Testis (tissue), 2 donors: ENCODE measurements at regions not wholly inside any gene's neighbourhood (a gene's known extent, or its start where the extent isn't known, plus 50 kb on each side); places are given as distances from the start of the nearest gene placed in this dataset.

Experiments used
- DNase-seq: peaks from one replicate; pipeline ENCODE4 v3.0.0-alpha.2; 2019
- H3K27ac ChIP-seq, 2 donors: fragments of 200-600 bp; sonication (generic); one replicate each; pipeline ENCODE4 v1.5.1; 2019
- H3K27me3 ChIP-seq: fragments of 200-600 bp; sonication (generic); one replicate; pipeline ENCODE4 v1.5.1; 2019
- H3K36me3 ChIP-seq: fragments of 200-600 bp; sonication (generic); one replicate; pipeline ENCODE4 v1.5.1; 2017; ENCODE audit warnings: low read depth; ENCODE audit errors: missing control alignments
- H3K4me1 ChIP-seq: fragments of 200-600 bp; sonication (generic); one replicate; pipeline ENCODE4 v1.5.1; 2019
- H3K4me3 ChIP-seq, 2 donors: fragments of 200-600 bp; sonication (generic); one replicate each; pipeline ENCODE4 v1.5.1; 2017 to 2019
- H3K9me3 ChIP-seq: fragments of 200-600 bp; sonication (generic); one replicate; pipeline ENCODE4 v1.5.1; 2017
- POLR2A ChIP-seq: fragments of 450-650 bp; IDR thresholded peaks from one replicate; pipeline ENCODE4 v1.6.1; 2017; ENCODE audit warnings: antibody characterized with exemption, mild to moderate bottlenecking, moderate library complexity
- WGBS, 2 donors: methylation state at CpG; one replicate each; pipeline ENCODE4 v1.1.5; 2018; 5-methylcytosine and 5-hydroxymethylcytosine counted together
- intact Hi-C: fragments of 100-400 bp; cut with DNase I; formaldehyde crosslinking; loops from one replicate; pipeline ENCODE4 v1.15.1; 2023; ENCODE audit warnings: low total_unique reads
- TF ChIP-seq, protein P1 (sequence below), 3 experiments: fragments of 450-650 bp in 2 of 3; fragments of 200-600 bp in 1 of 3; sonication (generic) in 1 of 3; IDR thresholded peaks; one replicate each; pipeline ENCODE4 v1.5.1; 2016 to 2019; ENCODE audit warnings: antibody characterized with exemption in 3 of 3, mild to moderate bottlenecking in 2 of 3, moderate library complexity in 1 of 3

DNA sequence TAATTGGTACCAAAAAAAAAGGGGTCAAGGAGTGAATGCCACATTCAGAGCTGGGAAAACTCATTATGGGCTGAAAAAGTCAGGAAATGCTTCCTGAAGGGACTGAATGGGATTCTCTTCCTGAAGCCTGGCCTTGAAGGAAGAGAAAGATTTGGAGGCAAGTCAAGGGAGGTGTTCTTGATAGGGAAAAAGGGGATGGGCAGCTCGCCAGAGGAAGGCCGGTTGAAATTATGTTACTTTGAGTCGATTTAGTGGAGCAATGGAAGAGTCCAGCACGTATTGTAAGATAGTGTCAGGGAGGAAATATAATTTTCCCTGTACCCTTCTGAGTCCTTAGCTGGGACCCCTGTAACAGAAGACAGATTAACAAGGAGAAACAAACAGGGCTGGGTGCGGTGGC is 94.1 kb upstream of the CALM2 start:
- Histone ChIP-seq H3K4me3 (no peak overlapping the region), H3K27me3 (no peaks in the 10 kb centered on the region), H3K9me3 (no peaks in the 10 kb centered on the region), H3K36me3 (no peaks in the 10 kb centered on the region), H3K4me1 (peaks cover 35% of the 10 kb centered on the region), H3K27ac (peak overlapping the region in 1 of 2 donors; percentile 35)
- WGBS, 2 donors, result 38 to 39% methylated on average over 5 of the region's 5 CpGs
- TF ChIP-seq POLR2A, result no peak
- TF ChIP-seq, protein P1, sequence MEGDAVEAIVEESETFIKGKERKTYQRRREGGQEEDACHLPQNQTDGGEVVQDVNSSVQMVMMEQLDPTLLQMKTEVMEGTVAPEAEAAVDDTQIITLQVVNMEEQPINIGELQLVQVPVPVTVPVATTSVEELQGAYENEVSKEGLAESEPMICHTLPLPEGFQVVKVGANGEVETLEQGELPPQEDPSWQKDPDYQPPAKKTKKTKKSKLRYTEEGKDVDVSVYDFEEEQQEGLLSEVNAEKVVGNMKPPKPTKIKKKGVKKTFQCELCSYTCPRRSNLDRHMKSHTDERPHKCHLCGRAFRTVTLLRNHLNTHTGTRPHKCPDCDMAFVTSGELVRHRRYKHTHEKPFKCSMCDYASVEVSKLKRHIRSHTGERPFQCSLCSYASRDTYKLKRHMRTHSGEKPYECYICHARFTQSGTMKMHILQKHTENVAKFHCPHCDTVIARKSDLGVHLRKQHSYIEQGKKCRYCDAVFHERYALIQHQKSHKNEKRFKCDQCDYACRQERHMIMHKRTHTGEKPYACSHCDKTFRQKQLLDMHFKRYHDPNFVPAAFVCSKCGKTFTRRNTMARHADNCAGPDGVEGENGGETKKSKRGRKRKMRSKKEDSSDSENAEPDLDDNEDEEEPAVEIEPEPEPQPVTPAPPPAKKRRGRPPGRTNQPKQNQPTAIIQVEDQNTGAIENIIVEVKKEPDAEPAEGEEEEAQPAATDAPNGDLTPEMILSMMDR (IDR thresholded peaks at IDR 0.05), result no peak
- DNase-seq, result peak; percentile 95
- intact Hi-C loops, result no loop called here

DNA sequence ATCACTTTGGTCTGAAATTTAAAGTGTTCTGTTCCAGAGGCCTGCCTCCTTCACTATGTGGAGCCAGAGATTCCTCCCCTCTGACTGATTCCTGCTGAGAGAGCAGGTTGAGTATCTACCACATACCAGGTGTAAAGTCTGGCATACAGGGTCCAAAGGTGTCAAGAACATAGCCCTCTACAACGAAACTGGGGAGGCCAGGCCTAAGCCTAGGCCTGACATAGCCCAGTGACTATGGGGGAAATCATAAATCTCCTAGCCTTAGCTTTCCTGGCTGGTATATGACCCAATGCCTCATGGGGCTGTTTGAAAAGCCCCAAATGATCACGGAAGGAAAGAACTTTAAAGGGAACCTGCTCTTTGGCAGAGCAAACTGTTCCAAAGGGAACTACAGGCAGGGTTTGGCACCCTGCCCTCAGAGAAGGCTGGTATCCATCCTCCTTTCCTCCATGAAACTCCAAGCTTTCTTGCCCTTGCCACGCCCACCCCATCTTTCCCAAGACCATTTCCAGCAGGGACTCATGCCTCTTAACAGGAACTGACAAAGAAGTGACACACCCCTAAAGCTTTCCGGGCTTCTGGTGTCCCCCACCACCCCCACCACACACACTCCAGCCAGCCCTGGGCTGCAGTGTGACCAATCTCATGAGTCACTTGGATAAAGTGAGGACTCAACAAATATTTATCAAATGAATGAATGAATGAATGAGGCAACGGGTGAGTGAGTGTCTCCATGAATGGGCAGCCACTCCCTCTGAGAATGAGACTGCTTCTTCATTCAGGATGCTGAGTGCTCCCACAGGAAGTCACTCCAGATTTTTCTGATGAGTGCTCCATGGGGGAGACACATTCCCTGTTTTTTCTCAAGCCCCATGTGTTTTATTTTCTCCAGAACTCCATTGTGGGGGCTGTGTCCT is 93.3 kb upstream of the CALM2 start:
- Histone ChIP-seq H3K36me3 (no peaks in the 10 kb centered on the region), H3K9me3 (no peaks in the 10 kb centered on the region), H3K4me1 (peaks cover 34% of the 10 kb centered on the region), H3K4me3 (no peak overlapping the region), H3K27me3 (no peaks in the 10 kb centered on the region), H3K27ac (peak overlapping the region in 1 of 2 donors; percentile 35)
- no peak for TF ChIP-seq POLR2A
- TF ChIP-seq, protein P1 (IDR thresholded peaks at IDR 0.05), result no peak
- intact Hi-C loops, result no loop called here
- 60% methylated on average over 5 of the region's 5 CpGs for WGBS, 2 donors
- DNase-seq, result no peak

DNA sequence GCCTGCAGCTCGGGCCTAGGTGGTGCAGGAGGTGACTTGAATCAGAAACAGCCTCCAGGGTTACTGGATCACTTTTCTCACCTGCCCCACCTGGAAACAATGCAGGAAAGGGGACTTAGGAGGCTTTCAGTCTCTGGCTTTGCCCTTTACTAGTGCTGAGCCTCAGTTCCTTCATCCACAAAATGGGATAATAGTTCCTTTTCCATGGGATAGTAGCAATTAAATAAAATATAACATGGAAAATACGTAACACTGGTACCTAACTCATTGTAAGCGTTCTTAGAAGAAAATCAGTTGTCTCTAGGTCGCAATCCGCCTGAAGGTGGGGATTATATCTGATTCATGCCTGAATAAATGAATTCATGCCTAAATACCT is 91.4 kb upstream of the CALM2 start:
- Histone ChIP-seq H3K27ac (no peak overlapping the region), H3K9me3 (no peaks in the 10 kb centered on the region), H3K4me3 (no peak overlapping the region), H3K36me3 (no peaks in the 10 kb centered on the region), H3K27me3 (no peaks in the 10 kb centered on the region), H3K4me1 (peaks cover 20% of the 10 kb centered on the region)
- TF ChIP-seq, protein P1 (IDR thresholded peaks at IDR 0.05), result no peak
- TF ChIP-seq POLR2A, result no peak
- intact Hi-C loops, result no loop called here
- WGBS, 2 donors, result 87 to 95% methylated on average over 5 of the region's 5 CpGs
- no peak for DNase-seq

DNA sequence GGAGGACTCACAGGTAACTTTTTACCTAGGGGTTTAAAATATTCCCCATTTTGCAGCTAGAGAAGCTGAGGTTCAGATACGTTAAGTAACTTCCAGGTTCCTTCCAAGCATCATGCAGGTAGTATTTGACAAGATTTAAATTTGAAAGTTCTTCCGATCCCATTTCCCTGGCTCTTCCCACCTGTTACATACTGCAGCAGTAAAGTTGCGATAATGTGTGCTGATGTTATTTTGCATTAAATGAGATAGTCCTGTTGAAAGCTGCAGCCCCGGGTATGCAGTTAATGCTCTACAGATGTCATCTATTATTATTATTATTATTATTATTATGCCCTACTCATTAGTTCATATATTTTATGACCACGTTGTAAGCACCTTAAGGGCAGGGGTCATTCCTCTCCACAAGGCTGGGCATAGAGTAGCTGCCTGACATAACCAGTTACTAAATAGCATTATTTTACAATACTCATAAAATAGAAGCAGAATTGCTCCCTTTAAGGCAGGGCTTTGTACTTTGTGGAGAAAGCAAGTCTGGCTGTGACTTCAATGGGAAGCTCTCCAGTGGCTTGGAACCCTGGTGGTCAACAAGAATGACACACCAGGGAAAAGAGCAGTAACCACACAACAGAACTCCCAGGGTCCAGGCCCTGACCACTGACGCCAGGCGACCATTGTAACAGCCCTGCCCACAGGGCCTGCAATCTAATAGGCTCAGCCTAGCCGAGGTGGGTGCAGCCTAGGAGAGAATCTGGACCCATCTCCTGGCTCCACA is 90.8 kb upstream of the CALM2 start:
- Histone ChIP-seq H3K9me3 (no peaks in the 10 kb centered on the region), H3K27me3 (no peaks in the 10 kb centered on the region), H3K4me1 (peaks cover 18% of the 10 kb centered on the region), H3K27ac (no peak overlapping the region), H3K4me3 (no peak overlapping the region), H3K36me3 (no peaks in the 10 kb centered on the region)
- intact Hi-C loops, result no loop called here
- 91 to 95% methylated on average over 6 to 8 of the region's 8 CpGs for WGBS, 2 donors
- TF ChIP-seq, protein P1 (IDR thresholded peaks at IDR 0.05), result no peak
- TF ChIP-seq POLR2A, result no peak
- no peak for DNase-seq
